Neural cell (in vitro differentiated cells): ENCODE measurements at regions not wholly inside any gene's neighbourhood (a gene's known extent, or its start where the extent isn't known, plus 50 kb on each side); places are given as distances from the start of the nearest gene placed in this dataset.

Experiments
- H2AFZ ChIP-seq: fragments of 200-600, 300-800 bp; sonication (generic), shearing (Covaris generic); 2 replicates; pipeline ENCODE4 v1.6.0; 2014; ENCODE audit warnings: low read depth, mild to moderate bottlenecking, antibody characterized with exemption, low read length, moderate library complexity
- H3F3A ChIP-seq: fragments of 200-600 bp; shearing (Covaris generic); 2 replicates; pipeline ENCODE4 v1.6.1; 2016; ENCODE audit warnings: mild to moderate bottlenecking, moderate library complexity, mixed read lengths, antibody characterized with exemption, low read length; ENCODE audit not compliant: insufficient read depth, poor library complexity, severe bottlenecking
- H3K27ac ChIP-seq: fragments of 200-600, 300-800 bp; sonication (generic), shearing (Covaris generic); 2 replicates; pipeline ENCODE4 v1.5.1; 2014; ENCODE audit warnings: mild to moderate bottlenecking, low read length, moderate library complexity
- H3K27me3 ChIP-seq: fragments of 300-800, 200-600 bp; sonication (generic), shearing (Covaris generic); 2 replicates; pipeline ENCODE4 v1.6.0; 2014; ENCODE audit warnings: mild to moderate bottlenecking, low read depth, low read length, moderate library complexity; ENCODE audit not compliant: insufficient read depth
- H3K36me3 ChIP-seq: fragments of 300-800, 200-600 bp; sonication (generic), shearing (Covaris generic); 2 replicates; pipeline ENCODE4 v1.5.1; 2014; ENCODE audit warnings: mild to moderate bottlenecking, antibody characterized with exemption, low read length, moderate library complexity; ENCODE audit not compliant: insufficient read depth
- H3K4me2 ChIP-seq: fragments of 300-800, 200-600 bp; sonication (generic), shearing (Covaris generic); 2 replicates; pipeline ENCODE4 v1.6.0; 2014; ENCODE audit warnings: mild to moderate bottlenecking, low read length
- H3K4me3 ChIP-seq: fragments of 300-800, 200-600 bp; sonication (generic), shearing (Covaris generic); 2 replicates; pipeline ENCODE4 v1.5.1; 2014; ENCODE audit warnings: mild to moderate bottlenecking, low read length, moderate library complexity
- H3K79me2 ChIP-seq: fragments of 200-600 bp; shearing (Covaris generic); replicated peaks from 2 replicates; pipeline ENCODE4 v1.6.0; 2014; ENCODE audit warnings: mild to moderate bottlenecking, low read length, moderate library complexity; ENCODE audit not compliant: insufficient read depth
- H3K9ac ChIP-seq: fragments of 300-800, 200-600 bp; sonication (generic), shearing (Covaris generic); 2 replicates; pipeline ENCODE4 v1.6.1; 2016; ENCODE audit warnings: mild to moderate bottlenecking, low read length, mixed read lengths
- H3K9me2 ChIP-seq: fragments of 200-600 bp; shearing (Covaris generic); 2 replicates; pipeline ENCODE4 v1.6.1; 2016; ENCODE audit warnings: mild to moderate bottlenecking, low read length, mixed read lengths; ENCODE audit not compliant: insufficient read depth
- H3K9me3 ChIP-seq: fragments of 200-600, 300-800 bp; sonication (generic), shearing (Covaris generic); 2 replicates; pipeline ENCODE4 v1.6.1; 2016; ENCODE audit warnings: mild to moderate bottlenecking, mixed run types, low read length, moderate library complexity, mixed read lengths
- H4K20me1 ChIP-seq: fragments of 200-600 bp; shearing (Covaris generic); 2 replicates; pipeline ENCODE4 v1.6.1; 2016; ENCODE audit warnings: mild to moderate bottlenecking, mixed run types; ENCODE audit not compliant: insufficient read depth
- EP300 ChIP-seq: fragments of 450-650 bp; conservative IDR thresholded peaks from 2 replicates; pipeline ENCODE4 v1.6.1; 2014; ENCODE audit warnings: antibody characterized with exemption, mild to moderate bottlenecking, moderate library complexity; ENCODE audit not compliant: poor library complexity, severe bottlenecking
- EZH2 ChIP-seq: fragments of 200-600, 300-800 bp; shearing (Covaris generic), sonication (generic); IDR thresholded peaks from 2 replicates; pipeline ENCODE4 v1.6.1; 2014; ENCODE audit warnings: antibody characterized with exemption, low read length, borderline replicate concordance, mild to moderate bottlenecking; ENCODE audit not compliant: insufficient read depth, poor library complexity, severe bottlenecking
- MXI1 ChIP-seq: fragments of 450-650 bp; conservative IDR thresholded peaks from 2 replicates; pipeline ENCODE4 v1.6.1; 2014; ENCODE audit warnings: antibody characterized with exemption, mild to moderate bottlenecking; ENCODE audit not compliant: poor library complexity, severe bottlenecking
- POLR2AphosphoS5 ChIP-seq: IDR thresholded peaks from 2 replicates; pipeline ENCODE4 v1.6.1; 2012
- SMC3 ChIP-seq: fragments of 450-650 bp; conservative IDR thresholded peaks from 2 replicates; pipeline ENCODE4 v1.6.1; 2014; ENCODE audit warnings: antibody characterized with exemption, mild to moderate bottlenecking, moderate library complexity; ENCODE audit not compliant: poor library complexity
- TAF1 ChIP-seq: IDR thresholded peaks from 2 replicates; pipeline ENCODE4 v1.6.1; 2012; ENCODE audit warnings: low read depth
- TF ChIP-seq, protein P1 (sequence below): fragments of 450-650 bp; IDR thresholded peaks from 2 replicates; pipeline ENCODE4 v1.5.1; 2014; ENCODE audit warnings: antibody characterized with exemption, mild to moderate bottlenecking, moderate library complexity; ENCODE audit not compliant: poor library complexity, severe bottlenecking
- TF ChIP-seq, protein P2 (sequence below): IDR thresholded peaks from 2 replicates; pipeline ENCODE4 v1.6.1; 2012; ENCODE audit warnings: borderline replicate concordance

DNA sequence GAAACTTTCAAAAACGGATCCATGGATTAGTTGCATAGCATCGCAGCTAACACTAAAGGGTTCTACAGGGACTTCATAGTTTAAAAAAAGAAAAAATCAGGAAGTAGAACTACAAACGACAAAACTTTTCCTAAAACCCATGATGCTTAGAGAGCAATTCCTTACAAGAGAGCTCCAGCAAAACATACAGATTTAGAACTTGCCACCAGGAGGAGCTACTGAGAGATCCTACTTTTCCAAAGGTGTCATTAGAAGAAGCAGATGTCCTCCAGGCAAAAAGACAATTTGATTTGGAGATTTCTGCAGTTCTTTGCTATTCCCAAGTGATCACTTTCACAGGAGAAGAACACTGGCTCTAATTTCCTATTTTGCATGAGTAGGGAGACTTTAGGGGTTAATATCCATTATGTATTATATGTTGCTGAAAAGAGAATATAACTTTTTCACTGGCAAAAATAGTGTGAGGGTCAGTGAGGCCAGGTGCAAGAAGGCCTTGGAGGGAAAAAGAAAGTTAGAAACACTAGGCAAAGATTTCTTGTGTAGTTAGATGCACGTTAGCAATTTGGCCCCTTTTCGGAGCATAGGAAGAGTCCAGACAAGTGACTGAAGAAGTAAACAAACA lies 436.2 kb downstream of the SUCLG1 start:
- TF ChIP-seq TAF1 (no peak), SMC3 (peak; percentile 39), EZH2 (no peak), POLR2AphosphoS5 (no peak), MXI1 (no peak)
- TF ChIP-seq, protein P1, sequence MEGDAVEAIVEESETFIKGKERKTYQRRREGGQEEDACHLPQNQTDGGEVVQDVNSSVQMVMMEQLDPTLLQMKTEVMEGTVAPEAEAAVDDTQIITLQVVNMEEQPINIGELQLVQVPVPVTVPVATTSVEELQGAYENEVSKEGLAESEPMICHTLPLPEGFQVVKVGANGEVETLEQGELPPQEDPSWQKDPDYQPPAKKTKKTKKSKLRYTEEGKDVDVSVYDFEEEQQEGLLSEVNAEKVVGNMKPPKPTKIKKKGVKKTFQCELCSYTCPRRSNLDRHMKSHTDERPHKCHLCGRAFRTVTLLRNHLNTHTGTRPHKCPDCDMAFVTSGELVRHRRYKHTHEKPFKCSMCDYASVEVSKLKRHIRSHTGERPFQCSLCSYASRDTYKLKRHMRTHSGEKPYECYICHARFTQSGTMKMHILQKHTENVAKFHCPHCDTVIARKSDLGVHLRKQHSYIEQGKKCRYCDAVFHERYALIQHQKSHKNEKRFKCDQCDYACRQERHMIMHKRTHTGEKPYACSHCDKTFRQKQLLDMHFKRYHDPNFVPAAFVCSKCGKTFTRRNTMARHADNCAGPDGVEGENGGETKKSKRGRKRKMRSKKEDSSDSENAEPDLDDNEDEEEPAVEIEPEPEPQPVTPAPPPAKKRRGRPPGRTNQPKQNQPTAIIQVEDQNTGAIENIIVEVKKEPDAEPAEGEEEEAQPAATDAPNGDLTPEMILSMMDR = peak; percentile 41
- Histone ChIP-seq H3K9me3 (no peaks in the 10 kb centered on the region), H3K27ac (no peak overlapping the region), H3K79me2 (no peaks in the 10 kb centered on the region), H4K20me1 (no peaks in the 10 kb centered on the region), H3K9me2 (no peaks in the 10 kb centered on the region), H3K9ac (no peak overlapping the region), H2AFZ (no peak overlapping the region), H3K4me2 (no peak overlapping the region), H3K4me3 (no peak overlapping the region), H3K27me3 (no peaks in the 10 kb centered on the region), H3K36me3 (no peaks in the 10 kb centered on the region), H3F3A (no peaks in the 10 kb centered on the region)

DNA sequence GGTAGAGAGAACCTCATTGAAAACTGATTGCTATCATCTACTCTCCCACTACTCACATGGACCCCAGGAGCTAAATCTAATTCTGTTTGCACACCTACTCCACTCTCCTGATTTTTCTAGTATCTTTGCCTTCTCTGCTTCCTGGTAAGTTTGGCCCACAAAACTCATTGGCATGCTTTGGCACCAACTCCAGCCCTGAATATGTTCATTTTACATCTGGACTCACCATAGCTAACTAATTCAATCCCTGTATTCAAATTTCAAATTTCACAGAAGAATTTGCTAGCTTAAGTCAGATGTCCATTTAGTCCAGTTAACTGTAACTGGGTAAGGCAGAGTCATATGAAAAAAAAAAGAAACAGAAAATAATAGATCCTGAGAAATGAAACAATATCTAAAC lies 442.1 kb downstream of the SUCLG1 start:
- Histone ChIP-seq H3K36me3 (no peaks in the 10 kb centered on the region), H3K4me2 (no peak overlapping the region)

DNA sequence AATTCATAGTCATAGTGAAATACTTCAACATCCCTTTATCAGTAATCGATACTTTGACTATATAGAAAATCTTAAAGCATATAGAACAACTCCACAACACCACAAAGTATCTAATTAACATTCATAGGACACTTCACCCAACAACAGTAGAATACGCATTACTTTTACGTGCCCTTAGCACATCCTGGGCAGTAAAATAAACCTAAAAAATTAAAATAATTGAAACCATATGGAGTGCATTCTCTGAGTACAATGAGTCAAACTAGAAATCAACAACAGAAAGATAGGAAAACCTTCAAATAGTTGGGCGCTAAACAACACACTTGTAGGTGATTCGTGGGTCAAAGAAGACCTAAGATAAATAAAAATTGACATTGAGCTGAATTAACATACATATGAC lies 442.9 kb downstream of the SUCLG1 start:
- no peaks in the 10 kb centered on the region for H3F3A ChIP-seq
- H3K9ac ChIP-seq = no peak overlapping the region
- no peaks in the 10 kb centered on the region for H3K79me2 ChIP-seq
- TF ChIP-seq, protein P2, sequence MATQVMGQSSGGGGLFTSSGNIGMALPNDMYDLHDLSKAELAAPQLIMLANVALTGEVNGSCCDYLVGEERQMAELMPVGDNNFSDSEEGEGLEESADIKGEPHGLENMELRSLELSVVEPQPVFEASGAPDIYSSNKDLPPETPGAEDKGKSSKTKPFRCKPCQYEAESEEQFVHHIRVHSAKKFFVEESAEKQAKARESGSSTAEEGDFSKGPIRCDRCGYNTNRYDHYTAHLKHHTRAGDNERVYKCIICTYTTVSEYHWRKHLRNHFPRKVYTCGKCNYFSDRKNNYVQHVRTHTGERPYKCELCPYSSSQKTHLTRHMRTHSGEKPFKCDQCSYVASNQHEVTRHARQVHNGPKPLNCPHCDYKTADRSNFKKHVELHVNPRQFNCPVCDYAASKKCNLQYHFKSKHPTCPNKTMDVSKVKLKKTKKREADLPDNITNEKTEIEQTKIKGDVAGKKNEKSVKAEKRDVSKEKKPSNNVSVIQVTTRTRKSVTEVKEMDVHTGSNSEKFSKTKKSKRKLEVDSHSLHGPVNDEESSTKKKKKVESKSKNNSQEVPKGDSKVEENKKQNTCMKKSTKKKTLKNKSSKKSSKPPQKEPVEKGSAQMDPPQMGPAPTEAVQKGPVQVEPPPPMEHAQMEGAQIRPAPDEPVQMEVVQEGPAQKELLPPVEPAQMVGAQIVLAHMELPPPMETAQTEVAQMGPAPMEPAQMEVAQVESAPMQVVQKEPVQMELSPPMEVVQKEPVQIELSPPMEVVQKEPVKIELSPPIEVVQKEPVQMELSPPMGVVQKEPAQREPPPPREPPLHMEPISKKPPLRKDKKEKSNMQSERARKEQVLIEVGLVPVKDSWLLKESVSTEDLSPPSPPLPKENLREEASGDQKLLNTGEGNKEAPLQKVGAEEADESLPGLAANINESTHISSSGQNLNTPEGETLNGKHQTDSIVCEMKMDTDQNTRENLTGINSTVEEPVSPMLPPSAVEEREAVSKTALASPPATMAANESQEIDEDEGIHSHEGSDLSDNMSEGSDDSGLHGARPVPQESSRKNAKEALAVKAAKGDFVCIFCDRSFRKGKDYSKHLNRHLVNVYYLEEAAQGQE = no peak
- no peak for TF ChIP-seq EP300
- TF ChIP-seq POLR2AphosphoS5 = no peak
- TF ChIP-seq, protein P1 = no peak
- TF ChIP-seq EZH2 = no peak
- no peak overlapping the region for H2AFZ ChIP-seq
- H4K20me1 ChIP-seq = no peaks in the 10 kb centered on the region
- H3K4me2 ChIP-seq = no peak overlapping the region
- H3K27me3 ChIP-seq = no peaks in the 10 kb centered on the region
- H3K36me3 ChIP-seq = no peaks in the 10 kb centered on the region
- no peaks in the 10 kb centered on the region for H3K9me3 ChIP-seq
- H3K9me2 ChIP-seq = no peaks in the 10 kb centered on the region
- no peak overlapping the region for H3K4me3 ChIP-seq
- H3K27ac ChIP-seq = no peak overlapping the region

More for the DNA sequence above, 442.1 kb downstream of the SUCLG1 start:
- Histone ChIP-seq H2AFZ (no peak overlapping the region), H3K27me3 (no peaks in the 10 kb centered on the region), H3K9me2 (no peaks in the 10 kb centered on the region), H4K20me1 (no peaks in the 10 kb centered on the region), H3K79me2 (no peaks in the 10 kb centered on the region), H3K27ac (no peak overlapping the region), H3K9ac (no peak overlapping the region), H3K9me3 (no peaks in the 10 kb centered on the region), H3K4me3 (no peak overlapping the region), H3F3A (no peaks in the 10 kb centered on the region)
- TF ChIP-seq MXI1 = no peak
- TF ChIP-seq TAF1 = no peak
- no peak for TF ChIP-seq EP300
- no peak for TF ChIP-seq SMC3
